HG03378 (cell line): ENCODE measurements at regions not wholly inside any gene's neighbourhood (a gene's known extent, or its start where the extent isn't known, plus 50 kb on each side); places are given as distances from the start of the nearest gene placed in this dataset.
"Not testable (repeated sequence)": the region's sequence is repeated elsewhere in the genome, so short reads cannot be mapped to it uniquely, and the experiment has no call there.

Experiments used
- ATAC-seq: cut with Tn5 transposase; IDR thresholded peaks from one replicate; pipeline ENCODE4 v1.9.1; 2021; ENCODE audit warnings: mild to moderate bottlenecking, moderate library complexity; ENCODE audit not compliant: unreplicated experiment

DNA sequence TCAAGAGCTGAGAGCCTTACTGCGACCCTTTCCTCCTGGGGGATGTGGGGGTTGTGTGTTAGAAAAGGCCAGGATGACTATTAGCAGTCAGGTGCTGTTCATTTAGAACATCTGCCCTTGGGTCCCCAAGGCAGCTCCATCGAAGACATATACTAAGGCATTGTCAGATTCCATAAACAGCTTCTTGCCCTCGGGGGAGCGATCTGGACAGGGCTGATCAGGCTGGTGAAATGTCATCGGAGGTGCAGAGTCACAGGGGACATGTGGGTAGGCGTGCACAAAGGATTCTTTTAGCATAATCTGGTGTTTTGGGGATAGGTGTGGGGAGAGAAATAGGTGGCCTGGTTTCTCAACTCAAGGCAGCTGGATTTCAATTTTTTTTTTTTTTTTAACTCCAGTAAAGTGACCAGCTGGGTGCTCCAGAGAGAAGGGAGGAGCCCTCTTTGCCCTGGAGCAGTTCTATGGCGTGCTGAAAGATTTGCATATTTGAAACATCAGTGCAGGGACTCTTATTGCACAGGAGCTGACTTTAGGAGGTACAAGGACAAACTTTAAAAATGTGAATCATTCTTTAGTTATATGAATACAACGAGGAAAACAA lies 160.1 kb downstream of the SUDS3 start:
- no peak for ATAC-seq

DNA sequence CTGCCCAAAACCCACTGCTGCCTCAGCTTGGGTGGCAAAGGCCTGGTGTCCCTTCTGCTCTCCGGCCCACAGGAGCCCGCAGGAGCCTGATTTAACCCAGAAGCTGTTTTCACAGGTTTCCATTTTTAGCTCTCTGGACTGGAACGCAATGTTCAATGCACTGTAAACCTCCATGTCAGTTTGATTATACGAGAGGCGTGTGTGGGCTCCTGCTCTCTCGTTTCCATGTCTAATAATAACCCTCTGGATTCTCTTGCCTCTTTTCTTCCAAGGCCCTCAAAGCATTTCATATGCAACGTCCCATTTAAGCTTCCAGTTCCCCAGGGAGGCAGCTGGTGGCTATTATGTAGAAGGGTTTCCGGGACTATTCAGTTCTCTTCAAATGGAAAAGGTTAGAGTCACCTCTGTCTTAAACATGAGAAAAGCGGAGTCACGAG lies 161.1 kb downstream of the SUDS3 start:
- no peak for ATAC-seq

DNA sequence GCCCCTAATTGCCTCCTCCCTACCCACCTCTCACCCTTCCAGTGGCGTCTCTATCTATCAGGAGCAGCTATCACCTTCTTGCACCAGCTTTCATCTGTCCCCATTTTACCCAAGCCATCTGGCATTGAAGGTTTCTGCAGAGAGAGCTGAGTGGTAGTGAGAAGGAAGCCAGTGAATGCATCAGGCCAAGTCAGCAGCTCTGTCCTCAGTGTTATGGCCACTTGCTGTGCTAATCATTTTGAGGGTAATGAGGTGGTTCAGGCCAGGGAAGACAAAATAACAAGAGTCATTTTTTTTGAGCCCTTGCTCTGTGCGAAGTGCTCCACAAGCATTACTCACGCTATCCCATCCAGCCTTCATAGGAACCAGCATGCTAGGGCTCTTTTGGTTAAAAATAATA lies 164.7 kb downstream of the SUDS3 start:
- ATAC-seq: no peak

DNA sequence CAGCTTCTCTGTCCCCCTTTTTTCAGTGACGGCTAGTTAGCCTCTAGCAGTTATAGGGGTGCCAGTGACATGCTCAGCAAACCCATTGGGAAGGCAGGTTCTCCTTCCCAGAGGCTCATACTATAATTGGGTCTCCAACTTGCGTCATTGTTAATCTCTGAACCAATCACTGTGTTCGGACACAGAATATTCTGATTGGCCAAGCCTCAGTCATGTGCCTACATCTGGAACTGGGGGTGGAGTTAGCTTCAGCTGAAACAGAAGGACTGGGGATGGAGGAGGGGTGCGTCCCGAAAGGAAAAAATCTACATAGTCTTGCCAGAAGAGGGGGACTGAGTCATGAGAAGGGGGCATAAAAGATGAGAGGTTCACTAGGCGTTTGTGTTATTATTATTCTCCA lies 165.6 kb downstream of the SUDS3 start:
- ATAC-seq: no peak

DNA sequence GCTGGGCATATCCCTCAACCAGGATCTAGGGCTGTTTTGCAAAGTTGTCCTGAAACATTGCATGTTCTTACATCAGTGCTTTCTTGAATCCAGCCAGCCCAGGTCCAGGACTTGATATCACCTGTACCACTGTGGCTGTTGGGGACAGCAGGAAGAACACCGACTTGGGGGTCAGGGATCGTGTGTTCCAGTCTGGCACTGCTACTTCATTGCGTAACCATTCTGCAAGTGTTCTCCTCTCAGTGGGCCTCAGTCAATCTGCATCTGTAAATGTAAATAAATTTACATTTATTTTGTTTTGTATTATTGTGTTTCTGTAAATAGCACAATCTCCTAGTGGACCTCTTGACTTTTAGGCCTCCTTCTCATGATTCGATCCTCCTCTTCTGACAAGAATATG lies 167.3 kb downstream of the SUDS3 start:
- no peak for ATAC-seq

DNA sequence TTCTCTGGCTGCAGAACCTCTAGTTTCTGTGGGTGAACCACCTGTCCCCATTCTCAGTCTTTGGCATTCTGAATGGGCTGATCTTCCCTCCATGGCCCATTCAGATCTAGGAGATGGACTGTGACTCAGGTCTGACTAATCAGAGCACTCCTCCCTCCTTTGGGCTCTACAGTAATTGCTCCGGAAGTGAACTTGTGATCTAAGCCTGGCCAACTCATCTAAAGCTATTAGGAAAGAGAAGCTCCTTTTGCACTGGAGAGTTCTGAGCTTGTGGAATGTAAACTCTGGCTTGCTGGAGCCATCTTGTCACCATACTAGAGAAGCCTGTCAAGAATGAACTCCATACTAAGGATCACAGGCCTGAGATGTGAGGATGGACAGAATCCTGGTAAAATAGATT lies 168.2 kb downstream of the SUDS3 start:
- no peak for ATAC-seq

DNA sequence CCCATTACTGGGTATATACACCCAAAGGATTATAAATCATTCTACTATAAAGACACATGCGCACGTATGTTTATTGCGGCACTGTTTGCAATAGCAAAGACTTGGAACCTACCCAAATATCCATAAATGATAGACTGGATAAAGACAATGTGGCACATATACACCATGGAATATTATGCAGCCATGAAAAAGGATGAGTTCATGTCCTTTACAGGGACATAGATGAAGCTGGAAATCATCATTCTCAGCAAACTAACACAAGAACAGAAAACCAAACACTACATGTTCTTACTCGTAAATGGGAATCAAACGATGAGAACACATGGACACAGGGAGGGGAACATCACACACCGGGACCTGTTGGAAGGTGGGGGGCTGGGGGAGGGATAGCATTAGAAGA lies 171.3 kb downstream of the SUDS3 start:
- ATAC-seq: not testable (repeated sequence)

DNA sequence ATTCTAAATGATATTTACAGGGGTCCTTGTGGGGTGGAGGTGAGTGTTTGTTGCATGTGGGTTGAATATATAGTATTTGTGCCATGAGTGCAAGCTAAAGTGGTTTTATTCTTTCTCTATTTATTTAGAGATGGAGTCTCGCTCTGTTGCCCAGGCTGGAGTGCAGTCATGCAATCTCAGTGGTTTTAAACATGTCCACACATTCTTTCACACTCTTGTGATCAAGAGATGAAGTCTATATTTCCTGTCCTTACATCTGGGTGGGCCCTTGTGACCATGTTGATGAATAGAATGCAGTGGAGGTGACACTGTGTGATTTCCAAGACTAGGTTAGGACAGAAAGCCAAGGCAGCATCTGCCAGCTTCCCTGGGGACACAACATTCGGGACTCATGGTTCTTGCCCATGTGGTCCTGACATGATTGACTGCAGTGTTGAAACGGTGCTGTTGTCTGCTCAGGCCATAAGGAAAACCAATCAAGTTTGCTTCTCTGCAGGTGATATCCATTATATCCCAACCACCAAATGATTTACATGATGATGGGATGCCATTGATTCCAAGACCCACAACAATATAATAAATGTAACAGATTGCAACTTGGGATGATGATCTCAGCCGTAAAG lies 172.6 kb downstream of the SUDS3 start:
- ATAC-seq: no peak

DNA sequence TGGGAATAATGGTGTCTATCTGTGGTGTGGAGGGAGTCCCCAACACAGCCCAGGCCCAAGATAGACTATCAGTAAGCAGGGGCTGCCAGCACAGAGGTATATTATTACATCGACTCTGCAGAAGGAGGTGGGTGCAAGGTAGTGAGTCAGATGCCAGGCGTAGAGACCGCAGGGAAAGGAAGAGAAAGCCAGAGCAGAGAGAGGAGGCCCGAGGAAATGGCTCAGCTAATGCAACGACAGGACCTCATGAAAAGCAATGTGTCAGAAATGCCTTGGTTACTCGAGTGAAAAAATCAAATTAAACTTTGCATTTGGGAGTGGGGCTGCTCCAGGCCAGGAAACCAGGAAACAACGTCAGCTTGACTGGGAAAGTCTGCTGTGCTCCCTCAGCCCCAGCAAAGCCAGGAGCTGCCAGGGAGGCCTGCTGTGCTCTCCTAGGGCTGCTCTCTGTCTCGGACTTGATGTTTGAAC lies 173.2 kb downstream of the SUDS3 start:
- no peak for ATAC-seq

DNA sequence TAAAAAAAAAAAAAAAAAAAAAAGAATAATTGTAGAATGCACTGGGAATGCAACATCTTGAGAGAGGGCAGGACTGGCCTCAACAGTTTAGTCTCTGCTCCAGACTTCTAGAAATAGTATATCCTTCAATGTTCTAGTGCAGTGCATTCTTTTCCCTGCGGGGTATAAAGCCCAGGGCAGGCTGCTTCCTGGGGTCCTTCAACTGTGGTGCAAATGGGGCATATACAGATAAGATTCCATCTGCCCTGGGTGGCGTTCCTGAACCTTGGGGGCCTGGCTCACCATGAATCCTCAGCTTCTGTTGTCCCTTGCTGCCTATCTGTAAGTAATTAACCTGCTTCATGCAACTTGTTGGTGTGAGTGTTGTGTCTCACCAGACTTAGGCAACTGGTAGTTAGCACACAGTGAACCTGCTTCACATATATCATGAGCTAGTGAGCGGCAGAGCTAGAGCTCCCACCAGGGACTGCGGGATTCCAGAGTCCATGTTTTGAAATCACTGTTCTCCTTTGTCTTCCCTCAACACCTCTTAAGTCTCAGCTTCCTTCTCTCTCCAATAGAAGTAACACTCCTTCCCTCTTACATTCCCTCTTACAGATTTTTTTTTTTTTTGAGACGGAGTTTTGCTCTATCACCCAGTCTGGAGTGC lies 177.6 kb downstream of the SUDS3 start:
- no peak for ATAC-seq

DNA sequence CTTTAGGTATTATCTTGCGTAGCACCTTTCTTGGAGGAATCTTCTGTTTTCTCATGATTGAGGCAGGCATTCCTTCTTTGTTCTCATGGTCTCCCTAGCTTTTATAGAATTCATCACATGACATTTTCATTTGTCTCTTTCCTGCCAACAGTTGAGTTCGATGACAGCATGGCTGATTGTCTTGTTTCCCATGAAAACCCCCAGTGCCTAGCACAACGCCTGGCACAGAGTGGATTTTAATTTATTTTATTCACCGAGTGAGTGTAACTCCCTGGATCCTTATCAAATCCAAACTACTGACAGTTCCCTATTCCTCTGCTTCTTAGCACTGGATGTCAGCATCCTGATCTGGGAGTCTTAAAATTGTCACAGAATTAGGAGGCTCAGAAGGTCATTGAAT lies 182.6 kb downstream of the SUDS3 start:
- ATAC-seq: no peak

DNA sequence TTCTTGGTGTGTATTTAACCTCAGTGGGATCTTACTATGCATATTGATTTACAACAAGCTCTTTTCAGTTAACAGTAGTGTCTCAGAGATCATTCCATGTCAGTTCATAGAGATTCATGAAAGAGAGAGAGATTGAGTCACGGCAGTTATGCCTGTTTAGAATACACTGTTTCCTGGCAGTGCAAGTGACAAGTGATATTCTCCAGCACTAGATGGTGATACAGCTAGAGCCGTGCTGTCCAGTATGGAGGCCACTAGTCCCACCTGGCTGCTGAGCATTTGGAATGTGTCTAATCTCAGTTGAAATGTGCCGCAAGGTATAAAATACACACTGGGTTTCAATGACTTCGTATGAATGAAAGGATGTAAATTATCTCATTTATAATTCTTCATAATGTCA lies 184.4 kb downstream of the SUDS3 start:
- no peak for ATAC-seq

DNA sequence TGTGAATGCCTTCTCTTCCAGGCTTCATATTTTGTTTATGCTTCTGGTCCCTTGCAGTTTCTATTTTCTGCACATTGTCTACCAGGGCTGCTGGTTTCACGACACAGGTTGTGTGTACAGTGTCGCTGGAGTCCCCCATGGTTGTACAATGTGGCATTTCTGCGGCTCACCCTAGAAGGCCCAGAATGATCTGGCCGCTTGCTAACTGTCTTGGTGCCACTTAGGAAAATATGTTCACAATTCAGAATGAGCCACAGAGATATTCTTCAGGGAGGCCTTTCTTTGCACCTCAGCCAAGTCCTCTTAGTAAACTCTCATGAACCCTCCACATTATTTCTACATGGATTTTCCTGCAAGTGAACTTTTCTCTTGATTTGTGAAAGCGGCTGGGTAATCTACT lies 195.4 kb downstream of the SUDS3 start:
- ATAC-seq: no peak

DNA sequence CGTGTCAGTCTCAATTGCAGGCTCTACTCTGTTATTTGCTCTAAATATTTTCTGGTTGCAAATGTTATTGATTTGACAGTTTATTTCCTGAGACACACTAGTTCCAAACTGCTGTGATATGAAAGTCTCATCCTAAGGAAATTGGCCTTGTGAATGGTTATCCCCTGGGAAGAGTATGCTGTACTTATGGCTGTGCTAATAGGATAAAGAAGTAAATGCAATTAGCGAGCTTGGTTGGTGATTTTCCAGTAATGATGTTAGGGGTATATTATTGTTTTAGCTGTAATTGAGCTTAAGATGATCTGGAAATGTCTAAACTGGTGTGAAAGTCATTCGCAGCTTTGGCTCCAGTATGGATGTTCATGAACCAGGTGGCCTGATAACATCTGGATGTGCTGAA lies 197.9 kb downstream of the SUDS3 start:
- no peak for ATAC-seq

DNA sequence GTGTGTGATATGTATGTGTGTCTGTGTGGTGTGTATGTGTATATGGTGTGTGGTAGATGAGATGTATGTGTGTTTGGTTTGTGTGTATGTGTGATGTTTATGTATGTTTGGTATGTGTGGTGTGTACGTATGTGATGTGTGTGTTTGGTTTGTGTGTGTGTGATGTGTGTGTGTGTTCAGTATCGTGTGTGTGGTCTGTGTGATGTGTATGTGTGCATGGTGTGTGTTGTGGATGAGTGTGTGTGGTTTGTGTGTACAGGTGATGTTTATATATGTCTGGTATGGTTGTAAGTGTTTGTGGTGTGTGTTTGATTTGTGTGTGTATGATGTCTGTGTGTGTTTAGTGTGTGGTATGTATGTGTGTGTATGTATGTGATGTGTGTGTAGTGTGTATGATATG lies 199.4 kb downstream of the SUDS3 start:
- ATAC-seq: no peak

DNA sequence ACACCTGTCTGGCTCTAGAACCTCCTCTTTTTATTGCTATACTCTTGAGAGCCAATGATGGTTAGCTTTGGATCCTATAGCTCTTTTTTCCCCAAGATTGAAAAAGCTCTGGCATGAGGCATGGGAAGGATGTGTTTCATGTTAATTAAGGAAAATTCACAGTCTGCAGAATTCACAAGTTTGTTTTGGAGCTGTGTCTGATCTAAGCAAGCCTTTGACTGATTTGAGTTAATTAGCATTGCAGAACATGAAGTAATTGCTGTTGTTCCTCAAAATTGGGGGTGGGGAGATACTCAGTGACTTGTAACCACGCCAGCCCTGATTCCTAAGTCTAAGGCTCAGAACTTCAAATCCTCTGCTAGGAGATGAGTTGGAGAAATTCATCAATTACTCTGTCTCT lies 205.0 kb downstream of the SUDS3 start:
- no peak for ATAC-seq

DNA sequence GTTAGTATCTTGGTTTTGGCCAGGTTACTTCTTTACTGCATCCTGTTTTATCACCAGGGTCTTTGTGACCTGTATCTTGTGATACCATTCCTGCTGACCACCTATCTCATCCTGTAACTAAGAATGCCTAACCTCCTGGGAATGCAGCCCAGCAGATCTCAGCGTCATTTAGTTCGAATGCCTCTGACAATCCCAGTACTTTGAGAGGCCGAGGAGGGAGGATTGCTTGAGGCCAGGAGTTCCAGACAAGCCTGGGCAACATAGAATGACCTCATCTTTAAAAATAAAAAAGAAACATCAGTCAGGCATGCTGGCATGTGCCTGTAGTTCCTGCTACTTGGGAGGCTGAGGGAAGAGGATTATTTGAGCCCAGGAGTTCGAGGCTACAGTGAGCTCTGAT lies 206.5 kb downstream of the SUDS3 start:
- no peak for ATAC-seq

DNA sequence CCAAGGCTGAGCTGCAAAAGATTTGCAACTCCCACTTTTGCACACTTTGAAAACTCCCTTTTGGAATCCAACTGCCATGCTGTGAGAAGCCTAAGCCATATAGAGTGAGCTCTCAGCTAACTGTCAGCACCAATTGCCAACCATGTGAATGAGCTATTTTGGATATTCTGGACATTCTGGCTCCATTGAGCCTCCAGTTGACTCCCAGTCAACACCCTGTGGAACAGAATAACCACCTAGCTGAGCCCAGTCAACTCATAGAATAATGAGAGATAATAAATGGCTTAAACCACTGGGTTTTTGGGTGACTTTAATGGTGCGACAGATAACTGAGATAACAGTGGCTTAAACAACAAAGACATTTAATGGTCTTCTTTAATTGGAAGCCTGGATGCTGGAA lies 210.1 kb downstream of the SUDS3 start:
- no peak for ATAC-seq

DNA sequence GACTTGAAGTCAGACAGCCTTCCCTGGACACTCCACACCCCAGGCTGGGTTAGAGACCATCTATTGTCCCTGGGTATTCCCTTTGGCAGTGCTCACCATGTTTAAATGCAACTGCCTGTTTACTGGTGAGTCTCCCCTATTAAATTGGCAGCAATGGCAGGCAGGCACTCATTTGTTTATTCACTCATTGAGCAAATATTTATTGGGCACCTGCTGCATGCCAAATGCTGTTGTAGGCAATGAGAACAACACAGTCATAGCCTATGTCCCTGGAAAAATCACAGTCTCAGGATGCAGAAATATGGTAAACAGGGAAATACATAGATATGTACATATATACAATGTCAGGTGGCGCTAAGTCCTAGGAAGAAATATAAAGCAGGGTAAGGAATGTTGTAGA lies 212.8 kb downstream of the SUDS3 start:
- no peak for ATAC-seq

DNA sequence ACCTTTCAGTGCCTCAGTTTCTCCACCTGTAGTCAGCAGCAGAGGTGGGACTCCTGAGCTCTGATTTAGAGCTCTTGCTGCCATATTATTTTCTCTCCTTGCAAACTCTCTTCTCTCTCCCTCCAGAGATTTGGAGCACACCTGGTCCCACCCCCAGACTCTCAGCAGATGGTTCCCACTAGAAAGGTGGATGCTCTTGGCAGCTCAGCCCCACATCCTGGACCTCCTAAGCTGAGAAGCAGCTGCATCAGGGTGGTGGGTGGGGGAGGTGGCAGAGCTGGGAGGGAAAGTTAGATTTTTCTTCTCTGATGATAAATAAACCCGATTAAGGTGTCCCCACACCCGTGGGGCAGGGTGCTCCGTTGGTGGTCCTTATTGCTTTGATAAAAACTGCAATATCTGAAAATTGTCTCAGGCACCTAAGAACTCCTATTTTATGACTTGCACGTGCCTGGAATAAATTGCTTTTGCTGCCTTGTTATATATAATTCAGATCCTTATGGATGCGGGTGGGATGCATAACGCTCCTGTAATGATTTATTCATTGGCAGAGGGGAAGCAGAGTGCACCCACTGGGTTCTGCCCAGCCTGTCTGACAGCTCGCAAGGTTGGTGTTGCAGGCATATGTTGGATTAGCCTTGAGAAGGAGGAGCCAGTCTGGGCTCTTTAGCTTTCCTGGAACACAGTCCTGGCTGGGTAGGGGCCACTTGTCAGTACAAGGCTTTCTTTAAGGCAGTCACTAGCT lies 214.2 kb downstream of the SUDS3 start:
- no peak for ATAC-seq

DNA sequence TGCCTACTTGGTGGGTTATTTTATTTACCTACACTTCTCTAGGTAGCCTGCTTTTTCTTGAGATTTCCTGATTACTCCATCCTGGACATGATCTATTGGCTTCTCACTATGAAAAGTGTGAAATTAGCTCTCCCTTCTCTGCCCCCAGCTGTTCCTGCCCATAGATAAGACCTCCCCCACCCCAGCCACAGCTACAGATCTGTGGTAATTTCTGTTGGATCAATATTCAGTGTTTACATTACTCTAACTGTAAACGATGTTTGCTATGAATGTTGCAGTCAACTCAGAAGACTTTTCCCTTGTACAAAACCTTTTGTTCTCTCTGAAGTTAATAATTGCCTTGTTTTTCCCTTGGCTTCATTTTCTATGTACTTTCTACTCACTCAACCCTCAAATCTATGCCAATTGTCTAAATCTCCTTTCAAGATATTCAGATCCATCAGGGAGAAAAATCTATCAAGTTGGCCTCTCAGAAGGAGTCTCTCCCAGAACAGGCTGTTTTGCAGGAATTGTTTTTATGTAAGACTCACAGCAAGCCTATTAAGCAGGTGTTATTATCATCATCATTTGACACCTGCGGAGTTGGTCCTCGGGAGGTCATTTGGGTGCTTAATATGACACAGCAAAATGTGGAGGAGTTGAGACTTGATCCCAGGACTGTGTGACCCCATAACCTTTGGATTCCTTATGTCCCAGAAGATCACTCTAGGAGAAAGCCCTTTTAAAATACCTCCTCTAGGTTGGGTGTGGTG lies 227.4 kb downstream of the SUDS3 start:
- no peak for ATAC-seq
